NOMO-1 (cell line): ENCODE measurements at regions not wholly inside any gene's neighbourhood (a gene's known extent, or its start where the extent isn't known, plus 50 kb on each side); places are given as distances from the start of the nearest gene placed in this dataset.
A peak's percentile ranks its signal among the peaks of the same experiment; 100 is the strongest.

Source experiments
- DNase-seq, 2 experiments: peaks; one replicate each; lab custom pipeline; 2025; ENCODE audit not compliant: unreplicated experiment in 2 of 2; lab: John Stamatoyannopoulos, UW

- DNase-seq = no peak
Measured at GRCh38 chr1:67559222-67559700, 125.7 kb upstream of the GADD45A start.

GRCh38 chr1:67560580-67561255 lies 124.3 kb upstream of the GADD45A start:
- no peak for DNase-seq

DNA sequence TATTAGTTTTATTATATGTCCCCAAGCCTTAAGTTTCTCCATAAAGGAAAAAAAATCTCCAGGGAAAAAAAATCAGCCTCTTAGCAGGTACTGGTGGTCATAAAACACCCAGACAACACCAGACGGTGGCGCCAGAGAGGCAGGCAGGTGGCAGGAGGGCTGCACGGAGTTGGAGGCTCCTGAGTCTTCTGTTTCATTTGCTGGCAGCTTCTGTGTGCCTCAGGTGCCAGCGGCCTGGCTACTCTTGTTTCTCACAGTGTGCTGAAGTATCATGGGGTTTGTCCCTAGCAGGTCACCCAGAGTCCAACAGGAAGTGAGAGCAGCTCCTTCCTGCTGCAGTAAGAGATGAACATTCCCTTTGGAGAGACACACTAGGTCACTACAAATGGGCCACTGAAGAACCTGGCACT lies 123.3 kb upstream of the GADD45A start:
- peak; percentile 38 to 39 for DNase-seq

DNA sequence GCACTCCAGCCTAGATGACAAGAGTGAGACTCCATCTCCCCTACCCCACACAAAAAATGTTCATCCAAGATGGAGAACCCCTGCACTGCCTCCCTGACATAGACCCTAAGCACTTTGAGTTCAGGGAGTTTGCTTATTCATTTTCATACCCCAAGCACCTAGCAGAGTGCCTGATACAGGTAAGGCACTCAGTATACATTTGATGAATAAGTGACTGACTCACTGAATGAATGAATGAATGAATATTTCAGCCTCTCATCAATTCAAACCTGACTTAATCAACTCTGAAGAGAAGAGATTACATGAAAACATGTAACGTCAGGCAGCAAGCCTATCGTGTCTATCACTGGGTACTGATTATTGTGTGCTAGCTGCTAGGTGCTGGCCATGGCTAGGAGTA lies 121.3 kb upstream of the GADD45A start:
- no peak for DNase-seq

GRCh38 chr1:67564193-67564592 lies 120.8 kb upstream of the GADD45A start:
- DNase-seq = no peak

DNA sequence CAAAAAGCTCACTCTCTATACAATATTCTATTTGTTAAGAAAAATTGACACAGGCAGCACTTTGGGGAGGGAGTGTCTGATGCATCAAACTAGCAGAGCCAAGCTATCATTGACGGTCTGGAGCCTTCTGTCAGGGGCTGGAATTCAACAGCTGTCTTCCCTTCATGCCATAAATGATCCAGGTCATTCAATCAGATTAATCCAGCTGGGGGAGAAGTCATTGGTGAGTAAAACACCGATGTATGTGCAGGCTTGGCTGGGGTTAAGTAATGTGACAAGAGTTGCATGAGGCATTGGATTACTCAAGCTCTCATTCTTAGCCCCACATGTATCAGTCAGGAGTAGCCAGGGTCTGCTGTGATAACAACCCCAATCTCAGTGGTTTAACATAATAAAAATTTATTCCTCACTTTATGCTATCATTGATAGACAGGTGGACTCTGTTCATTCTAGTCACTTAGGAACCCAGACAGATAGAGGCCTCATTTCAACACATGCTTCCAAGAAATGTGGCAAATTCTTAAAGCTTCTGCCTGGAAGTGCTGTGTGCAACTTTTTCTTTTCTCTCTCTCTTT lies 118.1 kb upstream of the GADD45A start:
- no peak for DNase-seq

DNA sequence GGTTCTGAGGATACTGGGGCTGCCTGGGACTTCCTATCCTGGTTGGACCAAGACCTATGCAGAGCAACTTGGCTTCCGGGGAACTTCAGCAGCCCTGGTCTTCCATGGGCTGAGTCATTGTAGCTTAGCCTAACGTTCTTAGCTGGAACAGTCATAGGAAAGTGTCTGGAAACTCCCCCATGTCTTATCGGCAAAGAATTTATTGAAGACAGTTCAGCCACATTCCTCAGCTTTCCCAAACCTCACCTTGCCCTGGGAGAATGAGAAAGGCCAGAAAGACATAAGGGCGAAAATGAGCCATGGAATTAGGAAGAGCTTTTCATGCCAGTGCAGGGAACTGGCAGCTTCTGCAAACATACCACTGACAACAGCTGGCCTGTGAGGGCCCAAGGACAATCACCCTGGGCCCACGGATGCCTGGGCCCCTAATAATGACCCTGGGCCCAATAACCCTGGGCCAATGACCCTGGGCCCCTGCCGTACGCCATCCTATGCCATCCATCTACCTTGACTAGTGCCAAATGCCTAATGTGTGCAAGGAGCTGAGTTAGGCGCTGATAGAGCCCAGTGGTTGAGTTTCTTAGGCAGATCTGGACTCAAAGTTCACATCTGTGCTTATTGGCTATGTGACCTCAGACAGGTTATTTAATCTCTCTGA lies 114.4 kb upstream of the GADD45A start:
- DNase-seq = no peak

DNA sequence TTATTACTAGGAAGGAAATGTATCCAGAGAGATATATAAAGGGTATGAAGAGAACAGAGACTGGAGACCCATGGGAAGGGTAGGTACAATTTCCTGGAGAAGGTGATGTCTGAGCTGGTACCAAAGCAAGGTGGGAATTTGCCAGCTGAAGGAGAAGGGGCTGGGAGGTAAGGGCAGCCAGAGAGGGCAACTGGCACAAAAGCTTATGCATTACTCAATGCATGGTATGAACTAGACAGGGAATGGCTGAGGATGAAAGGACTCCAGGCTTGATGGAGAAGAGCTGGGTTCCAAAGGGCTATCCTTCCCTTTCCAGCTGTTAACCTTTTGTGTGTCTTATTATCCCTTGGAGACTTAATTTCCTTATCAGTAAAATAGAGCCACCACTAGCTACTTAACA lies 113.6 kb upstream of the GADD45A start:
- no peak for DNase-seq

DNA sequence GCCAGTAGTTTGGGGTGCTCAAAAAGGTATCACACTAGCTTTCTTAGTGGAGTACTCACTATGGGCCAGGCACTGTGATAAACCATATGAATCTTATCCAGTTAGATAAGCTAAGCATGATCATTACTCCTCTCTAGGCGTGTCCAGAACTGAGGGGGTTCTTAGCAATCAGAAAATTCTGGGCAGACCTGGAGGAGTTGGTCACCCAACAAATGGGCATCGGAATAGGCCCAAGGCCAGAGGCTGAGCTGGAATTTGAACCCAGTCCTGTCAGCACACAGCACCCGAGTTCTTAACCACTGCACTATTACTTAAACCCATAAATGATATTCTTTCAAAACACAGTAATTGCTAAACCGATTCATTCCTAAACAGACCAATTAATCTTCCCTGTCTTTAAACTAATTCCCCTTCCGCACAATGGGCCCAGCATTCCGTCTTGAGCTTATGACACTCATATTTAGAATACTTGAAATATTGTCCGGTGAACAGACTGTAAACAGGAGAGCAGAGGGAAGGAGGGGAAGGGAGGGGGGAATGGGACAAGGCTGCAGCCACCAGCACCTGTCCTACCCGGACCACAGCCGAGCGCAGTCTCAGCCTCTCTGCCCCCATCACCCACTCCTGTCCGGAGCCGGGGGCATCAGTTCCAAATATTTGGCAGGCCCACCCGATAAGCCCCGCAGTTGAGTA lies 113.0 kb upstream of the GADD45A start:
- no peak for DNase-seq

GRCh38 chr1:67572594-67573221 lies 112.3 kb upstream of the GADD45A start:
- no peak for DNase-seq

GRCh38 chr1:67573311-67573872 lies 111.6 kb upstream of the GADD45A start:
- no peak for DNase-seq

GRCh38 chr1:67574221-67574620 lies 110.8 kb upstream of the GADD45A start:
- no peak for DNase-seq

- DNase-seq = no peak
Measured at GRCh38 chr1:67575861-67576260, 109.1 kb upstream of the GADD45A start.

- no peak for DNase-seq
Measured at GRCh38 chr1:67576474-67576873, 108.5 kb upstream of the GADD45A start.

DNA sequence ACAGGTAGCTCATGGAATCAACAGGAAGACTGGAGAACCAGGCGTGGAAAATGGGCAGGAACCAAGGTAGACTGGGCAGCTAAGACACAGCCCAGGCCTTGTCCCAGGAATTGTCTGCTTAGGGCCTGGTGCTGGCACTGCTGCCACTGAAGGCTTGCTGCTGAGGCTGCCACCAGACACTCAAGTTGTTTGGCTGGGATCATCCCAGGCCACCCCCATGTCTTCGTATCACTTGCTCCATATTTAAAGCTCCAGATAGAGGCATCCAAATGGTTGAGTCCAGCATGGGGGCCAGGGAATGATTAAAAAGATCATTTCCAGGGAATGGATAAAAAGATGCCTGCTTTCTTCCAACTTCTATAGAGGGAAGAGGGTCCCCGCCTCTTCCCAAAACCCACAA lies 107.4 kb upstream of the GADD45A start:
- DNase-seq = no peak

GRCh38 chr1:67578397-67579020 lies 106.5 kb upstream of the GADD45A start:
- DNase-seq = no peak

- no peak for DNase-seq
Measured at GRCh38 chr1:67579623-67580394, 105.2 kb upstream of the GADD45A start.

- DNase-seq = no peak
Measured at GRCh38 chr1:67580691-67581403, 104.2 kb upstream of the GADD45A start.
